ENCODE measurements at regions not wholly inside any gene's neighbourhood (a gene's known extent, or its start where the extent isn't known, plus 50 kb on each side); places are given as distances from the start of the nearest gene placed in this dataset.
A peak's percentile ranks its signal among the peaks of the same experiment; 100 is the strongest.

DNA sequence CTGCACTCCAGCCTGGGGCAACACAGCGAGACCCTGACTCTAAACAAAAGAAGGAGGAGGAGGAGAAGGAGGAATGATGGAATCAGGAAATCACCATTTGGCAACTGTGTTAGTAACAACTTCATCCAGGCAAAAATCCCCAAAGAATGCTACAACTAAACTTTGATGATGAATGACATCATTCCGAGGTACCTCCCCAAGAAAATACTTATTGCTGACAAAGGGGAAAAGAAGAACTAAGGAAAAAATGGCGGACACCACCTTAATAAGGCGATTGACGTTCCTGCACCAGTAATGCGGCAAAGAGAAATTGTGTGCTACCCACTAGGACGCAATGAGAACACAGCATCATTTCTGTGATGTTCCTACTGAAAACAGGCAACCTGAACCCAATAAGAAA lies 78.2 kb upstream of the SLC6A11 start:
- no peak for DNase-seq (ENCODE audit: low spot score)
- Histone ChIP-seq H3K4me3 (no peak overlapping the region), H3K79me2 (replicated peaks; ENCODE audit: insufficient read depth) (no peaks in the 10 kb centered on the region), H3K4me1 (ENCODE audit: insufficient read depth) (no peaks in the 10 kb centered on the region), H4K20me1 (replicated peaks; ENCODE audit: insufficient read depth) (no peaks in the 10 kb centered on the region), H3K27me3 (ENCODE audit: insufficient read depth) (peaks cover 12% of the 10 kb centered on the region; the same call in 1 of the 2 replicates), H3K27ac (ENCODE audit: low read depth) (no peak overlapping the region), H3K9me2 (ENCODE audit: insufficient read depth) (no peaks in the 10 kb centered on the region), H3K4me2 (peak overlapping the region; percentile 75; the same call in 1 of the 2 replicates), H2AFZ (peak overlapping the region; percentile 95), H3F3A (replicated peaks; ENCODE audit: low read depth) (no peaks in the 10 kb centered on the region), H3K36me3 (ENCODE audit: insufficient read depth) (no peaks in the 10 kb centered on the region)
- TF ChIP-seq, protein P1, sequence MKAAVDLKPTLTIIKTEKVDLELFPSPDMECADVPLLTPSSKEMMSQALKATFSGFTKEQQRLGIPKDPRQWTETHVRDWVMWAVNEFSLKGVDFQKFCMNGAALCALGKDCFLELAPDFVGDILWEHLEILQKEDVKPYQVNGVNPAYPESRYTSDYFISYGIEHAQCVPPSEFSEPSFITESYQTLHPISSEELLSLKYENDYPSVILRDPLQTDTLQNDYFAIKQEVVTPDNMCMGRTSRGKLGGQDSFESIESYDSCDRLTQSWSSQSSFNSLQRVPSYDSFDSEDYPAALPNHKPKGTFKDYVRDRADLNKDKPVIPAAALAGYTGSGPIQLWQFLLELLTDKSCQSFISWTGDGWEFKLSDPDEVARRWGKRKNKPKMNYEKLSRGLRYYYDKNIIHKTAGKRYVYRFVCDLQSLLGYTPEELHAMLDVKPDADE (IDR thresholded peaks at IDR 0.05), result no peak
- no peak for TF ChIP-seq NANOG (IDR thresholded peaks at IDR 0.05; ENCODE audit: borderline replicate concordance)
- TF ChIP-seq STAT1 (IDR thresholded peaks at IDR 0.05; ENCODE audit: unreplicated experiment), result no peak
- TF ChIP-seq CTCF (conservative IDR thresholded peaks at IDR 0.05; ENCODE audit: low read depth in 2 of 2), result no peak
- TF ChIP-seq POLR2AphosphoS5 (IDR thresholded peaks at IDR 0.05; ENCODE audit: low read depth), result no peak
- TF ChIP-seq CREB1 (CRISPR knock-in tag; IDR thresholded peaks at IDR 0.05; ENCODE audit: low read depth), result no peak
- TF ChIP-seq JUNB (IDR thresholded peaks at IDR 0.05; ENCODE audit: unreplicated experiment), result no peak
- no peak for TF ChIP-seq REST (IDR thresholded peaks at IDR 0.05; ENCODE audit: unreplicated experiment)
- TF ChIP-seq, protein P2, sequence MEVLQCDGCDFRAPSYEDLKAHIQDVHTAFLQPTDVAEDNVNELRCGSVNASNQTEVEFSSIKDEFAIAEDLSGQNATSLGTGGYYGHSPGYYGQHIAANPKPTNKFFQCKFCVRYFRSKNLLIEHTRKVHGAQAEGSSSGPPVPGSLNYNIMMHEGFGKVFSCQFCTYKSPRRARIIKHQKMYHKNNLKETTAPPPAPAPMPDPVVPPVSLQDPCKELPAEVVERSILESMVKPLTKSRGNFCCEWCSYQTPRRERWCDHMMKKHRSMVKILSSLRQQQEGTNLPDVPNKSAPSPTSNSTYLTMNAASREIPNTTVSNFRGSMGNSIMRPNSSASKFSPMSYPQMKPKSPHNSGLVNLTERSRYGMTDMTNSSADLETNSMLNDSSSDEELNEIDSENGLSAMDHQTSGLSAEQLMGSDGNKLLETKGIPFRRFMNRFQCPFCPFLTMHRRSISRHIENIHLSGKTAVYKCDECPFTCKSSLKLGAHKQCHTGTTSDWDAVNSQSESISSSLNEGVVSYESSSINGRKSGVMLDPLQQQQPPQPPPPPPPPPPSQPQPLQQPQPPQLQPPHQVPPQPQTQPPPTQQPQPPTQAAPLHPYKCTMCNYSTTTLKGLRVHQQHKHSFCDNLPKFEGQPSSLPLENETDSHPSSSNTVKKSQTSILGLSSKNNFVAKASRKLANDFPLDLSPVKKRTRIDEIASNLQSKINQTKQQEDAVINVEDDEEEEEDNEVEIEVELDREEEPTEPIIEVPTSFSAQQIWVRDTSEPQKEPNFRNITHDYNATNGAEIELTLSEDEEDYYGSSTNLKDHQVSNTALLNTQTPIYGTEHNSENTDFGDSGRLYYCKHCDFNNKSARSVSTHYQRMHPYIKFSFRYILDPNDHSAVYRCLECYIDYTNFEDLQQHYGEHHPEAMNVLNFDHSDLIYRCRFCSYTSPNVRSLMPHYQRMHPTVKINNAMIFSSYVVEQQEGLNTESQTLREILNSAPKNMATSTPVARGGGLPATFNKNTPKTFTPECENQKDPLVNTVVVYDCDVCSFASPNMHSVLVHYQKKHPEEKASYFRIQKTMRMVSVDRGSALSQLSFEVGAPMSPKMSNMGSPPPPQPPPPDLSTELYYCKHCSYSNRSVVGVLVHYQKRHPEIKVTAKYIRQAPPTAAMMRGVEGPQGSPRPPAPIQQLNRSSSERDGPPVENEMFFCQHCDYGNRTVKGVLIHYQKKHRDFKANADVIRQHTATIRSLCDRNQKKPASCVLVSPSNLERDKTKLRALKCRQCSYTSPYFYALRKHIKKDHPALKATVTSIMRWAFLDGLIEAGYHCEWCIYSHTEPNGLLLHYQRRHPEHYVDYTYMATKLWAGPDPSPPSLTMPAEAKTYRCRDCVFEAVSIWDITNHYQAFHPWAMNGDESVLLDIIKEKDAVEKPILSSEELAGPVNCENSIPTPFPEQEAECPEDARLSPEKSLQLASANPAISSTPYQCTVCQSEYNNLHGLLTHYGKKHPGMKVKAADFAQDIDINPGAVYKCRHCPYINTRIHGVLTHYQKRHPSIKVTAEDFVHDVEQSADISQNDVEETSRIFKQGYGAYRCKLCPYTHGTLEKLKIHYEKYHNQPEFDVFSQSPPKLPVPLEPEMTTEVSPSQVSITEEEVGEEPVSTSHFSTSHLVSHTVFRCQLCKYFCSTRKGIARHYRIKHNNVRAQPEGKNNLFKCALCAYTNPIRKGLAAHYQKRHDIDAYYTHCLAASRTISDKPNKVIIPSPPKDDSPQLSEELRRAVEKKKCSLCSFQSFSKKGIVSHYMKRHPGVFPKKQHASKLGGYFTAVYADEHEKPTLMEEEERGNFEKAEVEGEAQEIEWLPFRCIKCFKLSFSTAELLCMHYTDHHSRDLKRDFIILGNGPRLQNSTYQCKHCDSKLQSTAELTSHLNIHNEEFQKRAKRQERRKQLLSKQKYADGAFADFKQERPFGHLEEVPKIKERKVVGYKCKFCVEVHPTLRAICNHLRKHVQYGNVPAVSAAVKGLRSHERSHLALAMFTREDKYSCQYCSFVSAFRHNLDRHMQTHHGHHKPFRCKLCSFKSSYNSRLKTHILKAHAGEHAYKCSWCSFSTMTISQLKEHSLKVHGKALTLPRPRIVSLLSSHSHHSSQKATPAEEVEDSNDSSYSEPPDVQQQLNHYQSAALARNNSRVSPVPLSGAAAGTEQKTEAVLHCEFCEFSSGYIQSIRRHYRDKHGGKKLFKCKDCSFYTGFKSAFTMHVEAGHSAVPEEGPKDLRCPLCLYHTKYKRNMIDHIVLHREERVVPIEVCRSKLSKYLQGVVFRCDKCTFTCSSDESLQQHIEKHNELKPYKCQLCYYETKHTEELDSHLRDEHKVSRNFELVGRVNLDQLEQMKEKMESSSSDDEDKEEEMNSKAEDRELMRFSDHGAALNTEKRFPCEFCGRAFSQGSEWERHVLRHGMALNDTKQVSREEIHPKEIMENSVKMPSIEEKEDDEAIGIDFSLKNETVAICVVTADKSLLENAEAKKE (CRISPR knock-in tag; IDR thresholded peaks at IDR 0.05), result no peak
- no peak for TF ChIP-seq ZNF331 (CRISPR knock-in tag; IDR thresholded peaks at IDR 0.05; ENCODE audit: low read depth)
- TF ChIP-seq EZH2 (IDR thresholded peaks at IDR 0.05; ENCODE audit: low read depth, unreplicated experiment), result no peak
- TF ChIP-seq EZH2phosphoT487 (IDR thresholded peaks at IDR 0.05; ENCODE audit: unreplicated experiment), result no peak
- Mint-ChIP-seq H3K9me3 (peaks cover 16% of the 10 kb centered on the region), H3K4me1 (peaks cover 4% of the 10 kb centered on the region; the same call in 1 of the 3 replicates), H3K36me3 (ENCODE audit: low read depth) (no peaks in the 10 kb centered on the region), H3K4me3 (0 out of 3 replicates have a peak overlapping the region, but pooled peaks have one; percentile 66), H3K27ac (no peak overlapping the region), H3K27me3 (ENCODE audit: insufficient read depth, low read depth, poor library complexity) (peaks cover 16% of the 10 kb centered on the region)
- no peak for ATAC-seq
